Keratinocyte (primary cell): ENCODE measurements at regions not wholly inside any gene's neighbourhood (a gene's known extent, or its start where the extent isn't known, plus 50 kb on each side); places are given as distances from the start of the nearest gene placed in this dataset.

Experiments used
- EZH2 ChIP-seq: IDR thresholded peaks from one replicate; pipeline ENCODE4 v1.6.1; 2012; ENCODE audit warnings: inconsistent platforms, mild to moderate bottlenecking, low read length, moderate library complexity
- TF ChIP-seq, protein P1 (sequence below), 3 experiments: IDR thresholded peaks in 1 of 3; conservative IDR thresholded peaks in 1 of 3; optimal IDR thresholded peaks in 1 of 3; 2 replicates in 2 of 3; 3 replicates in 1 of 3; pipeline versions ENCODE3 to v1.5.1; 2011; ENCODE audit warnings: low read length in 3 of 3, mild to moderate bottlenecking in 3 of 3, moderate library complexity in 2 of 3, control low read depth in 1 of 3, inconsistent platforms in 1 of 3; ENCODE audit not compliant: insufficient read depth in 2 of 3; ENCODE audit errors: extremely low read depth in 1 of 3

DNA sequence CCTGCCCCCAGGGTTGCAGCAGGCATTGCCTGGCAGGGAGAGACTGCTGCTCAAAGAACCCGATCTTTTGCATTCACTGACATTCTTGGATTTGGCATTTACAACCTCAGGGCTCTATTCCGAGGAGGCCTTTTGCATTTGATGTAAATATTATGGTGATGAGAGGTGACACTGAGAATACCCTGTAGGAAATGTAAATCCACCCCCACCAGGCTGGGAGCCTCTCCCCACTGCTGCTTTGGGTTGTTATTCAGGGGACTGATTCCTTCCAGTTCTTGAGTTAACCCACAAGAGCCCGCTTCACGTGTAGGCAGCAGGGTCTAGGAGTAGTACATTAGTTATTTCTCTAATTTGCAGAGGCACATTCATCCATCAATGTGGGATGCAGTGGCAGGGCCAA is 55.5 kb upstream of the ARAP3 start:
- no peak for TF ChIP-seq EZH2
- TF ChIP-seq, protein P1, sequence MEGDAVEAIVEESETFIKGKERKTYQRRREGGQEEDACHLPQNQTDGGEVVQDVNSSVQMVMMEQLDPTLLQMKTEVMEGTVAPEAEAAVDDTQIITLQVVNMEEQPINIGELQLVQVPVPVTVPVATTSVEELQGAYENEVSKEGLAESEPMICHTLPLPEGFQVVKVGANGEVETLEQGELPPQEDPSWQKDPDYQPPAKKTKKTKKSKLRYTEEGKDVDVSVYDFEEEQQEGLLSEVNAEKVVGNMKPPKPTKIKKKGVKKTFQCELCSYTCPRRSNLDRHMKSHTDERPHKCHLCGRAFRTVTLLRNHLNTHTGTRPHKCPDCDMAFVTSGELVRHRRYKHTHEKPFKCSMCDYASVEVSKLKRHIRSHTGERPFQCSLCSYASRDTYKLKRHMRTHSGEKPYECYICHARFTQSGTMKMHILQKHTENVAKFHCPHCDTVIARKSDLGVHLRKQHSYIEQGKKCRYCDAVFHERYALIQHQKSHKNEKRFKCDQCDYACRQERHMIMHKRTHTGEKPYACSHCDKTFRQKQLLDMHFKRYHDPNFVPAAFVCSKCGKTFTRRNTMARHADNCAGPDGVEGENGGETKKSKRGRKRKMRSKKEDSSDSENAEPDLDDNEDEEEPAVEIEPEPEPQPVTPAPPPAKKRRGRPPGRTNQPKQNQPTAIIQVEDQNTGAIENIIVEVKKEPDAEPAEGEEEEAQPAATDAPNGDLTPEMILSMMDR (optimal IDR thresholded peaks at IDR 0.05 in 1 of 3, IDR thresholded peaks at IDR 0.05 in 1 of 3, conservative IDR thresholded peaks at IDR 0.05 in 1 of 3; ENCODE audit: extremely low read depth in 1 of 3, insufficient read depth in 2 of 3, low read length in 3 of 3) = no peak
